ENCODE measurements at regions not wholly inside any gene's neighbourhood (a gene's known extent, or its start where the extent isn't known, plus 50 kb on each side); places are given as distances from the start of the nearest gene placed in this dataset.

DNA sequence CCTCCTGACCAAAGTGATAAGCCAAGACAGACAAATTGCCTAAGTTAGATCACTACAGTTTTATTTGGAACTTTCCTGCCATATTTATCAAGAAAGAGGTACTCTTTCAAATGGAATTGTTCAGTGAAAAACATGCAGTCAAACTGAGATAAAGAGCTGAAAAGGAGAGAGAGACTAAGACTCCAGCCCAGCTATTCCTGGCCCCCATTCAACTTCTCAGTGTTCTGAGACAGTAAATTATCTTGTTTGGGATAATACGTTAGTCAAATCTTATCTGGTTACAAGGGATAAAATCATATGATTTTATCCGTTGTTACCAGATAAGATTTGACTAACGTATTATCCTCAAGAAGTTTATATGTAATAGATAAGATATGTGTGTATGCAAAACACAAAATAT is 67.6 kb upstream of the CMC1 start:
- no peak for ATAC-seq
- intact Hi-C loops (cut with micrococcal nuclease) = no loop called here
- no peak for DNase-seq

GRCh38 chr3:28186748-28187147 is 54.7 kb upstream of the CMC1 start:
- intact Hi-C loops (cut with micrococcal nuclease) = no loop called here
- ATAC-seq = no peak
- DNase-seq = no peak

DNA sequence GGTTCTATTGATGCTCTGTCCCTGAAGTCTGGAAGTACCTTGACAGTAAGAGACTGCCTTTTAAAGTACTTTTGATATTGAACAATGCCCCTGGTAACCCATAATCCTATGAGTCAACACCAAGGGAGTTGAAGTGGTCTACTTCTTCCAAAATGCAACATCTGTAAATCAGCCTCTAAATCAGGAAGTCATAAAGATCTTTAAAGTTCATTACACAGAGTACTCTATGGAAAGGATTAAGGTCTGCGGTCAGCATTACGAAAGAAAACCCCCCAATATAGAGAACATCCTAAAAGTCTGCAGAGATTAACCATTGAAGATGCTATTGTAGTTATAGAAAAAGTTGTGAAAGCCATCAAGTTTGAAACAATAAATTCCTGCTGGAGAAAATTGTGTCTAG is 52.7 kb upstream of the CMC1 start:
- intact Hi-C loops (cut with micrococcal nuclease) = no loop called here
- no peak for ATAC-seq

DNA sequence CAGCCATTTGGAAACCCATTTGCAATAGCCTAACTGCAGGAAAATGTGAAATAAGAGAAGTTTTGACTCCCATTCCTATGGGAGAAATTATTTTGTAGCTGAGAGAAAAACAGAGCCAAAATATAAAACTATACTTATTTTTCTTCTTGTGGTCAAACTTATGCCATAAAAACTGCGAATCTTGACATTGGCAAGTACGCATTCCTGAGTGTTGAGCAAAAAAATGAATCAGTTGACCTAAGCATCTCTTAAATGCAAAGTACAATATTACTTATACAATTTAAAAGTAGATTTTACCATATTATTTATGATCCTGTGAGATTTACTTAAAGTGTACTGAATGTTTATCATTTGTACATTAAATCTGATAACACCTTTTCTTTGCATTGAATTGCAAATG is 50.1 kb upstream of the CMC1 start:
- no peak for DNase-seq
- intact Hi-C loops (cut with micrococcal nuclease) = no loop called here
- no peak for ATAC-seq

More for the DNA sequence above, 52.7 kb upstream of the CMC1 start:
- DNase-seq = no peak
